Superior temporal gyrus (tissue), 1 donor: ENCODE measurements at regions not wholly inside any gene's neighbourhood (a gene's known extent, or its start where the extent isn't known, plus 50 kb on each side); places are given as distances from the start of the nearest gene placed in this dataset.

Experiments
- DNase-seq: peaks from one replicate; pipeline ENCODE4 v3.0.0-alpha.2; 2016; ENCODE audit errors: extremely low spot score

GRCh38 chr22:49641770-49642313 is 185.8 kb downstream of the BRD1 start:
- DNase-seq, result no peak

GRCh38 chr22:49640366-49641095 is 187.1 kb downstream of the BRD1 start:
- DNase-seq, result no peak

- no peak for DNase-seq
These were observed 187.7 kb downstream of the BRD1 start for GRCh38 chr22:49639956-49640355.

- DNase-seq, result peak; percentile 74
These were observed 188.9 kb downstream of the BRD1 start for GRCh38 chr22:49638788-49639187.

GRCh38 chr22:49638001-49638400 is 189.7 kb downstream of the BRD1 start:
- DNase-seq, result no peak

GRCh38 chr22:49637255-49637760 is 190.4 kb downstream of the BRD1 start:
- no peak for DNase-seq

GRCh38 chr22:49636649-49637048 is 191.0 kb downstream of the BRD1 start:
- no peak for DNase-seq

GRCh38 chr22:49636214-49636613 is 191.5 kb downstream of the BRD1 start:
- DNase-seq, result no peak

GRCh38 chr22:49634006-49634772 is 193.5 kb downstream of the BRD1 start:
- no peak for DNase-seq

GRCh38 chr22:49633010-49633324 is 194.7 kb downstream of the BRD1 start:
- DNase-seq, result no peak

GRCh38 chr22:49632199-49633009 is 195.3 kb downstream of the BRD1 start:
- peak; percentile 87 for DNase-seq

GRCh38 chr22:49630448-49630946 is 197.2 kb downstream of the BRD1 start:
- DNase-seq, result no peak

- no peak for DNase-seq
These were observed 197.9 kb downstream of the BRD1 start for GRCh38 chr22:49629586-49630447.

GRCh38 chr22:49629261-49629570 is 198.5 kb downstream of the BRD1 start:
- DNase-seq, result no peak

GRCh38 chr22:49628391-49629260 is 199.0 kb downstream of the BRD1 start:
- DNase-seq, result no peak

- DNase-seq, result no peak
These were observed 200.2 kb downstream of the BRD1 start for GRCh38 chr22:49627217-49628181.

GRCh38 chr22:49626361-49627216 is 201.1 kb downstream of the BRD1 start:
- no peak for DNase-seq
